OCI-LY1 (cell line): ENCODE measurements at regions not wholly inside any gene's neighbourhood (a gene's known extent, or its start where the extent isn't known, plus 50 kb on each side); places are given as distances from the start of the nearest gene placed in this dataset.
"Not testable (repeated sequence)": the region's sequence is repeated elsewhere in the genome, so short reads cannot be mapped to it uniquely, and the experiment has no call there.

Experiments used
- H2AFZ ChIP-seq: fragments of 200-600 bp; sonication (generic), shearing (Covaris generic); 2 replicates; pipeline ENCODE4 v1.6.0; 2014; ENCODE audit warnings: antibody characterized with exemption, mild to moderate bottlenecking, low read length
- H3F3A ChIP-seq: fragments of 200-600 bp; sonication (generic), shearing (Covaris generic); 2 replicates; pipeline ENCODE4 v1.6.0; 2014; ENCODE audit warnings: mild to moderate bottlenecking, antibody characterized with exemption, low read length, moderate library complexity; ENCODE audit not compliant: insufficient read depth
- H3K27ac ChIP-seq: fragments of 200-600 bp; sonication (generic); 2 replicates; pipeline ENCODE4 v1.5.1; 2014; ENCODE audit warnings: low read length, mixed run types, mild to moderate bottlenecking, low read depth; ENCODE audit not compliant: poor library complexity, severe bottlenecking
- H3K27me3 ChIP-seq: fragments of 200-600 bp; sonication (generic); 2 replicates; pipeline ENCODE4 v1.6.0; 2014; ENCODE audit warnings: antibody characterized with exemption, mild to moderate bottlenecking, low read length, moderate library complexity; ENCODE audit not compliant: insufficient read depth
- H3K36me3 ChIP-seq: fragments of 200-600 bp; sonication (generic); 2 replicates; pipeline ENCODE4 v1.6.1; 2014; ENCODE audit warnings: mild to moderate bottlenecking, antibody characterized with exemption, low read length, moderate library complexity, mixed read lengths; ENCODE audit not compliant: insufficient read depth
- H3K4me1 ChIP-seq: fragments of 200-600 bp; sonication (generic); 2 replicates; pipeline ENCODE4 v1.5.1; 2014; ENCODE audit warnings: mild to moderate bottlenecking, low read length, moderate library complexity; ENCODE audit not compliant: insufficient read depth, severe bottlenecking
- H3K4me2 ChIP-seq: fragments of 200-600 bp; sonication (generic), shearing (Covaris generic); 2 replicates; pipeline ENCODE4 v1.6.1; 2014; ENCODE audit warnings: low read length
- H3K4me3 ChIP-seq: fragments of 200-600 bp; sonication (generic); 2 replicates; pipeline ENCODE4 v1.5.1; 2014; ENCODE audit warnings: low read length, low read depth, mild to moderate bottlenecking, mixed read lengths; ENCODE audit not compliant: poor library complexity, severe bottlenecking
- H3K79me2 ChIP-seq: fragments of 200-600 bp; shearing (Covaris generic); 2 replicates; pipeline ENCODE4 v1.6.1; 2016; ENCODE audit warnings: mixed run types, low read length, mixed read lengths; ENCODE audit not compliant: insufficient read depth
- H3K9ac ChIP-seq: fragments of 200-600 bp; sonication (generic), shearing (Covaris generic); 2 replicates; pipeline ENCODE4 v1.6.1; 2014; ENCODE audit warnings: mild to moderate bottlenecking, low read length, mixed read lengths
- H3K9me2 ChIP-seq: fragments of 200-600 bp; sonication (generic), shearing (Covaris generic); 2 replicates; pipeline ENCODE4 v1.6.1; 2014; ENCODE audit warnings: low read depth, mild to moderate bottlenecking, low read length, mixed read lengths
- H3K9me3 ChIP-seq: fragments of 200-600 bp; shearing (Covaris generic); 2 replicates; pipeline ENCODE4 v1.6.1; 2014; ENCODE audit warnings: low read length, mixed read lengths
- H4K20me1 ChIP-seq: fragments of 200-600 bp; sonication (generic), shearing (Covaris generic); 2 replicates; pipeline ENCODE4 v1.6.0; 2016; ENCODE audit warnings: mild to moderate bottlenecking, low read length; ENCODE audit not compliant: insufficient read depth
- CTCF ChIP-seq: fragments of 200-600 bp; sonication (generic), shearing (Covaris generic); IDR thresholded peaks from 2 replicates; pipeline ENCODE4 v1.5.1; 2017; ENCODE audit warnings: mild to moderate bottlenecking, antibody characterized with exemption, low read length, moderate library complexity, mixed read lengths
- EZH2 ChIP-seq: fragments of 200-600 bp; sonication (generic), shearing (Covaris generic); IDR thresholded peaks from 2 replicates; pipeline ENCODE4 v1.8.0; 2017; ENCODE audit warnings: borderline replicate concordance, mixed run types, mild to moderate bottlenecking, antibody characterized with exemption, low read length, moderate library complexity, mixed read lengths

- H2AFZ ChIP-seq: no peak overlapping the region
Measured at GRCh38 chr4:84254537-84254936, 244.6 kb downstream of the NKX6-1 start.

GRCh38 chr4:84249521-84249920 is 249.6 kb downstream of the NKX6-1 start:
- H3K27ac ChIP-seq: no peak overlapping the region
- no peaks in the 10 kb centered on the region for H3K79me2 ChIP-seq
- no peaks in the 10 kb centered on the region for H3F3A ChIP-seq
- H3K9me2 ChIP-seq: no peaks in the 10 kb centered on the region
- H3K4me2 ChIP-seq: no peak overlapping the region
- H4K20me1 ChIP-seq: no peaks in the 10 kb centered on the region
- no peaks in the 10 kb centered on the region for H3K27me3 ChIP-seq
- H2AFZ ChIP-seq: no peak overlapping the region
- H3K36me3 ChIP-seq: no peaks in the 10 kb centered on the region
- no peaks in the 10 kb centered on the region for H3K4me1 ChIP-seq
- TF ChIP-seq EZH2: no peak
- TF ChIP-seq CTCF: no peak
- H3K9ac ChIP-seq: no peak overlapping the region
- H3K9me3 ChIP-seq: no peaks in the 10 kb centered on the region
- H3K4me3 ChIP-seq: no peak overlapping the region

More at GRCh38 chr4:84254537-84254936, 244.6 kb downstream of the NKX6-1 start:
- Histone ChIP-seq H3K4me2 (no peak overlapping the region), H3K4me3 (no peak overlapping the region), H3K9me3 (no peaks in the 10 kb centered on the region), H3K79me2 (no peaks in the 10 kb centered on the region), H3K9ac (no peak overlapping the region), H3F3A (no peaks in the 10 kb centered on the region), H4K20me1 (no peaks in the 10 kb centered on the region), H3K27ac (no peak overlapping the region), H3K36me3 (no peaks in the 10 kb centered on the region), H3K4me1 (no peaks in the 10 kb centered on the region), H3K9me2 (no peaks in the 10 kb centered on the region), H3K27me3 (no peaks in the 10 kb centered on the region)
- no peak for TF ChIP-seq CTCF
- no peak for TF ChIP-seq EZH2

- not testable (repeated sequence) for H4K20me1 ChIP-seq, H3K9ac ChIP-seq, H3K4me3 ChIP-seq, H3F3A ChIP-seq, H3K27ac ChIP-seq, H3K4me2 ChIP-seq, H3K36me3 ChIP-seq, H3K4me1 ChIP-seq, H3K9me2 ChIP-seq, H3K27me3 ChIP-seq, H3K79me2 ChIP-seq, H2AFZ ChIP-seq, H3K9me3 ChIP-seq
Measured at GRCh38 chr4:84245042-84245441, 254.1 kb downstream of the NKX6-1 start.

- not testable (repeated sequence) for H4K20me1 ChIP-seq, H3K4me2 ChIP-seq, H2AFZ ChIP-seq, H3K36me3 ChIP-seq, H3K27ac ChIP-seq, H3F3A ChIP-seq, H3K79me2 ChIP-seq, H3K4me3 ChIP-seq, H3K27me3 ChIP-seq, H3K9me3 ChIP-seq, H3K9me2 ChIP-seq, H3K4me1 ChIP-seq, H3K9ac ChIP-seq
- TF ChIP-seq CTCF: peak; percentile 58
Measured at GRCh38 chr4:84244346-84244801, 254.7 kb downstream of the NKX6-1 start.
